Skin epidermis (tissue), 12 donors: ENCODE measurements at regions not wholly inside any gene's neighbourhood (a gene's known extent, or its start where the extent isn't known, plus 50 kb on each side); places are given as distances from the start of the nearest gene placed in this dataset.

Source experiments
- H3K27ac ChIP-seq, 21 experiments: fragments of 200-600 bp; sonication (generic) in 11 of 21; one replicate each; pipeline ENCODE4 v1.5.0; 2020; ENCODE audit warnings: mild to moderate bottlenecking in 3 of 21, inconsistent platforms in 2 of 21, moderate library complexity in 2 of 21
- H3K4me3 ChIP-seq, 7 experiments: fragments of 200-600 bp; sonication (generic) in 2 of 7; one replicate each; pipeline ENCODE4 v1.5.0; 2020; ENCODE audit warnings: inconsistent platforms in 2 of 7, mild to moderate bottlenecking in 2 of 7, moderate library complexity in 1 of 7

DNA sequence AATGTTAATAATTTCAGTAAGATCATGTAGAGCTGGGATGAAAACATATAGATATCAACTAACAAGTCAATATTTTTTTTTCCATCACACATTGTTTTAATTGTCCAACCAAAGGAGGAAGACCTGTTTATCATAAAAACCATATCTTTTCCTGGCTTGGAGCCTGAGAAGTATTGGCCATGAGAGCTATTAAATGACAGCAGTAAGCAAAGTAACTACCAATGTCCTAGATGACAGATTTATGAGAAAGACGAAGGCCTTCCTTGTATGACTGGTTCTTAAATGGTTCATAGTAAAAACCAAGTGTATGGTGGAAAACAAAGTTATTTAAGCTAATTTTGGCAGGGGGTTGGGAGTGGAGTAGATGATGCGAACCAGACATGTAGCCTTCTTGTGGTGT is 1147.1 kb upstream of the TENM4 start:
- Histone ChIP-seq H3K4me3 (no peak overlapping the region), H3K27ac (no peak overlapping the region)

DNA sequence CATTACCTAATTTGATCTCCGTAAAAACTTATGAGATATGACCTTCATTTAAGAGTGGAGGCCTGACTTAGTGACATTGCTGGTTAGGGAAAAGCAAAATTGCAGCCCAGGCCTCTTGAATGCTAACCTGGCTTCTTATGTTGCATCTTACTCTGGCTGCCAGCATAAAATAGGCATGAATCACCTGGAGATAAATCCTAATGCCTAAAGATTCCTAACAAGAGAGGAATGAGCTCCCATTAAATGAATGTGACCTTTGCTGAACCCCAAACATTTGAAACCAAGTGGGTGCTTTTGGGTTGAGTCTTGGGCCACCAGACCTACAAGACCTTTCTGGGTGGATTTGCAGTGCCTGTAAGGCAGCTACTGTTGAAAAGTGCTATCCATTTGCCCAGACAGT is 1145.6 kb upstream of the TENM4 start:
- Histone ChIP-seq H3K4me3 (no peak overlapping the region), H3K27ac (no peak overlapping the region)

DNA sequence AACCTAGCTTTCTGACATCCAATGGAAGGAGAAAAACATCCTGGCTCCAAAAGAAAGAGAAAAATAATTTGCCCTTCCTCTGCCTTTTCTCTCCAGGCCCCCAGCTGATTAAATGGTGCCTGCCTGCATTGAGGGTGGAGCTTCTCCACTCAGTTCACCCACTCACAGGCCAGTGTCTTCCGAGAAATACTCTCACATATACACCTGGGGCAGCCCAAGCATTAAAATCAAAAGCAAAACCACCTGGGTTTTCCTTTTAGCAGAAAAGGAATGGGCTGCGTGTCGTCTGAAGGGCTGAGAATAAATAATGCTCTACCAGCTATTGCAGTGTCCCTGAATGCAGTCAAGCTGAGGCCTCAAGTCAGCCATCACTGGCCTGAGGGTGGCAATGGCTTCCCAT is 1143.8 kb upstream of the TENM4 start:
- no peak overlapping the region for H3K27ac ChIP-seq
- no peak overlapping the region for H3K4me3 ChIP-seq

DNA sequence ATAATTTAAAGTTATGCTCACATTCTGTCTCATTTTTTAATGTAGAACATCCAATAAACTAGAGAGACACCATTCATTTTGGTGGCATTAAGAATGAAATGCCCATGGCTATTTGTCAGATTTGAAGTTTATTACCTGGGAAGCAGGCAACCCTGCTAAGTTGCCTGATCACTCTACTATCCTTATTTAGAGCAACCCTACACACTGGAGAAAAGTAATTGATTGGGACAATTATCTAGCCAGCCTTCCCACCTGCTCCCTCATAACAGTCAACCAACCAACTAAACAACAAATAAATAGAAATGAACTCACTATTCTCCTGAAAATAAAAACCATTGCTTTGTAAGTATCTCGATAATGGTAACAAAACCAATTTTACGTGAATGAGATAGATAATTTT is 1129.0 kb upstream of the TENM4 start:
- H3K4me3 ChIP-seq: no peak overlapping the region
- H3K27ac ChIP-seq: no peak overlapping the region

DNA sequence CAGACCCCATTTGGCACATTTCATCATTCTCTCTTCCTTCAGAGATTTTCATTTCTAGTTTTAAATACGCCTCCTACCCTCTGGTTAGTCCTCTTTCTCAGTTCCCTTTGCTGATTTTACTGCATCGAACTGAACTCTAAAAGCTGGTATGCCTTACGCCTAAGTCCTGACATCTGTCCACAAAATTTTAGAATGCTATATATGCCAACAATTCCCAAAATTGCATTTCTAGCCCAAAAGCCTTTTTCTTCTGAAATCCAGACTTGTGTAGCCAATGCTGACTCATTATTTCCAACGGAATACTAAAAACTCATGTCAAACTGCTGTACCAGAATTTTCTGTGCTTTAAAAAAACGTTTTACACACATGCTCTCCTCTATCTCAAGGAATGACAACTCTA is 1124.4 kb upstream of the TENM4 start:
- H3K4me3 ChIP-seq: no peak overlapping the region

DNA sequence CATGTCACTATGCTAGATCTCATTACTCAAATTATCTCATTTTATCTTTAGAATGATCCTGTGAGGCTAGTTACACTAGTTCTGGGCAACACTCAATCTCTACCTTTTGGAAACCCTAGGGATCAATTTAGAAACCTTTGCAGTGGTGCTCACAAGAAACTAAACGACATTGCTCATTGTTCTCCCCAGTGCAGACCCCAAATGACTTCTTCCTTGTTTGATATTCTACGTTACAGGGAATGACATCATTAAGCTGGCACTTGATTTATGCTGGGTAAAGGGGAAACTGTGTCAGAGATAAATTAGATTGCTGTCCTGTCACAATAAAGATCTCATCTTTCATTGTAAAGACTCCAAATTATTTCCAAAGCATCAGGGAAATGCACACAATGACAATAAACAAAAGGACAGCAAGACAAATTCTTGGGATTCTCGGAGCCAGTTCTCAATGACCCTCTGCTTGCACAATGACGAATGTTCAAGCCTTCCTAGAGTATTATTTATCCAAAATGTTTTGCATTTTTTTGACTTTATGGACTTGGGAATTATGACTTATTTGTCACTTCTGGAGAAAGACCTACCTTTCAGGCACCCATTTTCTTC is 1121.8 kb upstream of the TENM4 start:
- Histone ChIP-seq H3K27ac (no peak overlapping the region), H3K4me3 (no peak overlapping the region)

More for the DNA sequence above, 1124.4 kb upstream of the TENM4 start:
- H3K27ac ChIP-seq: no peak overlapping the region

DNA sequence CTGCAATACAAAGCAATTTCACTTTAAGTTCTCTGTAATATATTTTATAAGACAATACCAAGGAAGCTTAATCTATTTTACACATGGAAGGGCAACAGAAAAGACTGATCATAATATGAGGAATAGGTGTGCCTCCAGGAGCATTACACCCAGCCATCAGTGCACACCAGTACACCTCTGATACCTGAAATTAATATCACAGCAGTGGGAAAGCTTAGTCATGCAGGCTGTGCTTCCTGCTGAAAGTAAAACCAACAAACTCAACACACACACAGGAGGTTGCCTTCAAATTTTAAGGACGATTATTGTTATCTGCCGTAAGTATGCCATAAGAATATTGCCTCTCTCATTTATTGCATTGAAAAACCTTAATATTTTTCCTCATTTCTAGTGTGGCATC is 1119.1 kb upstream of the TENM4 start:
- Histone ChIP-seq H3K4me3 (no peak overlapping the region), H3K27ac (no peak overlapping the region)

DNA sequence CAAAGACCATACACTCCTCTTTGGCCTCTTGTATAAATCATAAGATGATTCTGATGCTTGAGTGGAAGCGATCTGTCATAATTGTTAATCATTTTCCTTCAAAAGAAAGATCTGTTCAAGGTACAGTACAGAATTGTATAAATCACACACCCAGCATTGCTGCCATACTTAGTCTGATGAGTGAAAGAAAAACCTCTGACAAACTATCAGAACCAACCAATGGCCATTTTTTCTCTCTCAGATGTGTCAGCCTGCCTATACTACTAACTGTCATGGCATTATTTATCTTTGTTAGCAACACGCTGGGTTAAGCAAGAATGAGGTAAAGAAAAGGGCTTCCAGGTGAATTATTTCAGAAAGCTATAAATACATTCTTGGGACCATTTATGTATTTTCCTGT is 1112.7 kb upstream of the TENM4 start:
- no peak overlapping the region for H3K4me3 ChIP-seq
- H3K27ac ChIP-seq: no peak overlapping the region

DNA sequence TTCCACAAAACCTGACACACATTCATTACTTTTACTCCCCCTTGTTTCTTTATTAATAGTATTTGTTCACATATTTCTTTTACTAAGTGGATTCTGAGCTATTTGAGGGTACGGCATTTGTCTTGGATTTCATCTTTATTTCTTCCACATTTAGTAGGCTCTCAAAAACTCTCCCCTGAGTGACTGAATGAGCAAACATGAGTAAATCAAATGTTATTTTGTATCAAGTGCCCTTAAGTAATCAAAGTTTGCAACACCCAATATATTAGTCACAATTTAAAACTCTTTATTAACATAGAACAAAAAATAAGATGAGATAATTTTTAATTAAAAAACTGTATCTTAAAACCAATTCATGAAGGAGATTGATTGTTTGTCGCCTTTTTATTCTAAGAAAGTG is 1101.9 kb upstream of the TENM4 start:
- H3K4me3 ChIP-seq: no peak overlapping the region
- no peak overlapping the region for H3K27ac ChIP-seq

DNA sequence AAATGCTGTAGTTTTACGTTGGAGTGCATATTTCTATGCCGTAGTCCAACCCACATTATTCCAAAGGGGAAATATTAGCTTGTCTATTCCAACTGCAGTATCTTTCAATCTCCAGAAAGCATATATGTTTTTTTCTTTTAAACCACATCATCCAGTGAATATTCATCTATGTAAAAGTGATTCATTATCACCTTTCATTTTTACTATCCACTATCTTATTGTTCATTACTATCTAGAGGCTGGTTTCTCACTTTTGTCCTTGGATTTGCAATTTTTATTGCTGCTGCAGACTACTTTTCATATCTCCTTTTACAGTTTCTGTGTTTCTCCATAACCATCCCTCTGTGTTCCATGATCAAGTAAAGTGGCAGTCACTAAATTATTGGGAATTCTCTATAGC is 1097.2 kb upstream of the TENM4 start:
- Histone ChIP-seq H3K4me3 (no peak overlapping the region), H3K27ac (no peak overlapping the region)

DNA sequence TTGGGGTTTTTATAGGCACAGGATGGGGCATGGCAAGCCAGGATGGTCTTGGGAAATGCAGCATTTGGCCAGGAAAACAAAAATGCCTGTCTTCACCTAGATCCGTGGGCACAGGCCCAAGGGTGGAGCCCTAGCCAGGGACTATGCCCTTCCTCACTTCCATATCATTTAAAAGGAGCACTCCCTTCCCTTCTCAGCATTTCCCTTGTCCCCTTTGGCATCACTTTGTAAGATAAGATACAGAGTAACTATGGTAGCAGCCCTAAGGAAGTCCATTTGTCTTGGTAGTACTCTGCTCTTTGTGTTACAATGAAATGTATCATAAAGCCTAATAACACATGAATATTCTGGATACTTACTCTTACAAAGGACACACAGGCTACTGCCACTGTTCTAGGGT is 1092.6 kb upstream of the TENM4 start:
- Histone ChIP-seq H3K27ac (no peak overlapping the region), H3K4me3 (no peak overlapping the region)

DNA sequence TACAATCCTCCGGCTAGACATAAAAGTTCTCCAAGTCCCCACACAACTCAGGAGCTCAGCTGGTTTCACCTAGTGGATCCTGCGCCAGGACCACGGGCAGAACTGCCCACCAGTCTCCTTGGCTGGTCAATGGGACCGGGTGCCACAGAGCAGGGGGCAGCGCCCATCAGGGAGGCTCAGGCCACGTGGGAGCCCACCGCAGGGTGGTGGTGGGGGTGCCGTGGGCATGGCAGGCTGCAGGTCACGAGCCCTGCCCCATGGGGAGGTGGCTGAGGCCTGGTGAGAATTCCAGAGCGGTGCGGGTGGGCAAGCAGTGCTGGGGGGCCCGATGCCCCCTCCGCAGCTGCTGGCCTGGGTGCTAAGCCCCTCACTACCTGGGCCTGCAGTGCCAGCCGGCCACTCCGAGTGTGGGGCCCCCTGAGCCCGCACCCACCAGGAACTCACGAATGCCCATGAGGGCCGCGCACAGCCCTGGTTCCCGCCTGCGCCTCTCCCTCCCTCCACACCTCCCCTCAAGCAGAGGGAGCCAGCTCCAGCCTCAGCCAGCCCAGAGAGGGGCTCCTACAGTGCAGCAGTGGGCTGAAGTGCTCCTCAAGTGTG is 1091.9 kb upstream of the TENM4 start:
- H3K4me3 ChIP-seq: no peak overlapping the region
- no peak overlapping the region for H3K27ac ChIP-seq

DNA sequence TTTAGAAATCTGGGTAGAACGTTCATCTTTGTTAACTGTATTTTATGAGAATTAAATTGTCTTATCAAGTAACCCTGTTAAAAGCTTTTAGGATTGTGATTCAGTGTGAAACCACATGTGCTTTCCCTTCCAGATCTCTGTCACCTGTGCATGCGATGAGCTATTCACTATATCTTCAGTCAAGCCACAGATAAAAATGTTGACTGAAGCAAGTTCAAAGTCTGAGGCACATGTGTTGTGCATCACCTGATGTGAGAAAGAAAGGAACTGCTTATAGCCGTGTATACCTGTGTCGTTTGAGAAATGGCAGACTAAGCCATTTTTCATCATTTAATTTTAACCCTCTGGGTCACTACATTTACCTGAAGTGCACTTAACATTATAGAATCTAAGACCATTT is 1088.9 kb upstream of the TENM4 start:
- Histone ChIP-seq H3K4me3 (no peak overlapping the region), H3K27ac (no peak overlapping the region)

DNA sequence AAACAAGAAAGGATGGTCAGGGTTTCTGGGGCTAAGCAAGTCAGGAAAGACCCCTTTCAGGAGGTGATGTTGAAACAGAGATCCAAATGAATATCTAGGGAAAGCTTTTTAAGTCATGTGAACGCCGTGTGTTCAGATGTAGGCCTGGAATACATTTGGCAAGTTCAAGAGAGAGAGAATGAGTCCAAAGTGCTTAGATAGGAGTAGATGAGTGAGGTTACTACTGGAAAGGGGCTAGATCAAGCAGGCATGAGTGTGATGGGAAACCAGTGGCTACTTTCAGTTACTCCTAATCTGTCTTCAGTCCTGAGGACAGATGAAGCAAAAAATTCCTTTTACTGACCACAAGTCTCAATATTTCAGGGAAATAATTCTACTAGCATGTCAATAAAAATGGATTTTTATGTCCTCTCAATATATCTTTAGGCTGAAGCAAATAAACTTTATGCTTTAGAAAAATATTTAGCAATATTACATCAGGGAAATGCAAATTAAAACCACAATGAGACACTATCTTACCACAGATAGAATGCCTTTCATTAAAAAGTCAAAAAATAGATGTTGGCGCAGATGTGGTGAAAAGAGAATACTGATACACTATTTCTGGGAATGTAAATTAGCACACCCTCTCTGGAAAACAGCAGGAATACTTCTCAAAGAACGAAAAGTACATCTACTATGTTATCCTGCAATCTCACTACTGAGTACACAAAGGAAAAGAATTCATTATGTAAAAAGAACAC is 1085.0 kb upstream of the TENM4 start:
- Histone ChIP-seq H3K4me3 (no peak overlapping the region), H3K27ac (no peak overlapping the region)

DNA sequence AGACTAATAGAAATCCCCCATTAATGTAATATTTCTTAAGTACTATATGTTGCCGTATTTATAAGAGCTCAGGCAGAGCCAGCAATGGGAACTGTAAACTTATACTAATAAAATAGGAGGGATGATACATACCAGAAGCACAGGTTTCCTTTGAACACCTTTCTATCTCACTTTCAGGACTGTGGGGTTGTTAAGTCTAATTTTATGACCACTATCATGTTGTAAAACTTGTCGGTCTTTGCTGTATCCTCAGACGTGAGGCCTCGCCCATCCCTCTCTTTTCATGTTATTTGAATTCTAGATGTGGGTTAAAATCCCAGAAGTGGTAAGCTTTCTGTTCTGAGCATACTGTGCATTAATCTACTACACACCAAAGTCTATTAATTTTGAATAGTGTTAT is 1083.5 kb upstream of the TENM4 start:
- H3K4me3 ChIP-seq: no peak overlapping the region

DNA sequence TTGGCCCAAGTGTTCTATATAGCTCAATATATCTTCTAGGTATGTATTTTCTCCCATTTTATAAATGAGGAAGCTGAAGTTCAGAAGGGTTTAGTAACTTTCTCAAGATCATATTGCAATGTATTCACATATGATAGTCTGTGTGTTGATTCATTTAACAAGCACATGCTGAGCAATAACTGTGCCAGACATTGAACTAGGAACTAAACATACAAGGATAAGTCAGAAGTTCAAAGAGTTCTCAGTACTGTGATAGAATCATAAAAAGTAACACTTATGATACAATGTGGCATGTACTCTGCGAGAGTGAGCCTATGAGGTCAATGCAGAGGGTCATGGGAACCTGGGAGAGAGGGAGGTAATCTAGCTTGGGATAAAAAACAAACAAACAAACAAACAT is 1082.2 kb upstream of the TENM4 start:
- H3K4me3 ChIP-seq: no peak overlapping the region
- H3K27ac ChIP-seq: no peak overlapping the region

More for the DNA sequence above, 1083.5 kb upstream of the TENM4 start:
- no peak overlapping the region for H3K27ac ChIP-seq

DNA sequence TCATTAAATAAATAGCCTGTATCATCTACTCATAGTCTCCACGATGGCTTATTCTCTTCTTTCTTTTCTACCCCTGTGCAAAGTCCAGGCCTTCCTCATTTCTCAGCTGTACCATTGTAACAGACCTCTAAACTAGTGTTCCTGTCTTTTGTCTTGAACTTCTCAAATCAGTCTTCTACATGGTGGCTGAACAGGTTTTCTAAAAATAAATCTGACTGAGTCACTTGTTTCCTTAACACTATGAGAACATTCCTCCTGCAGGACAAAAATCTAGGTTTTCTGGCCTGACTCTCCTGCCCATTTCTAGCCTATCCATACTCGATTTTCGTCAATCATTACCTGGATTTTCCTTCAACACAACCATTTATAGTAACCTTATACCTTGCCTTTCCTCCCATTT is 1080.8 kb upstream of the TENM4 start:
- H3K4me3 ChIP-seq: no peak overlapping the region
- no peak overlapping the region for H3K27ac ChIP-seq

DNA sequence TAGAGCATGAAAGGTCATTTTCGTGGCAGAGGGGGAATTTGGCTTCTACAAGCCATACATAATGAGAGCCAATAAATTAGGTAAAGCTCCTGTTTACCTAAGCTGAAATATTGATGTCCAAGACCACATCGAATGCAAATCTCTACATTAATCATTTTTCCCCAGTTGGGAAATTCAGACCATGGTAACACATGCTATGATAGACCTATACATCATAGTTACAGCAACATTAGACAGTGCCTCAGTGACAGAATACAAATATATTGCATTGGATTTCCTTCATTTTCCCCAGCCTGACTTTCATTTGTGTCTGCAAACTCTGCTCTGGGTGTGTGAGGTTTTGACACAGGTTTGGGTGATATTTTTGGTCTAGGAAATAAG is 1079.7 kb upstream of the TENM4 start:
- Histone ChIP-seq H3K4me3 (no peak overlapping the region), H3K27ac (no peak overlapping the region)

DNA sequence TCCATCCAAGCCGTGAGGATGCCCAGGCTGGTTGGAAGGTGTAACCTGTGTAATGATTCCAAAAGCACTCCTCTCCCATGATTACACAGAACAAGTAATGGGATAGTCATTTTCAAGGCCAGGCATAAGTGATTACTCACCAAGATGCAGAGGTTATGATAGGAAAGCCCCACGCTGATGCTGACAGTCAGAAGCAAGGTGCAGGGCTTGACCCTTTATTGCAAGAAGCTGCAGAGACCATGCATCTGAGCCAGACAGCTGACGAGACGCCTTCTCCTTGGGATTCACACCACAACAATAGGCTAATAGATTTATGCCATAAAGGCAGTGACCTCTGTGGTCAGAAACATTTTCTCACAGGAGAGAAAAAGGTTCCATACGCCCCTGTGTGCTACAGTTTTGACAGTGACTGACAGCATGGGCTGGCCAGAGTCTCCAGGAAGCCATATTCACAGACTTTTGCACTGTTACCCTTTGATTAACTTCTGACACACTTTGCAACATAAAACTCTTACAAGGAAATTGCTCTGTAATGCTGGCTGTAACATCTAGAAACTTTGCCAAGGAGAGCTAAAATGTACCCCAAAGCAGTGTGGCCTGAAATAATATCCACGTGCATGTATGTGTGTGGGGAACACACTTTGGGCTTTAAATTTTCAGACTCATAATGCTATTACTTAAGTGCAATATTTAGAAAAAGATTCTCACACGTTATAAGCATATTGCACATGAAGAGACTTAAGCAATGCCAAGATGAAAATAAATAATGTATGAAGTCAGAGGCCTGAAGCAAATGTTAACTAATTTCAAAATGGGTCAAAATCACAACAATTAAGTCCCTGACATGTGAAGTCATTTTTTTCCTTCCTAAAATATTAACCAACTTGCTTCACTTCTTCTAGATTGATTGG is 1079.0 kb upstream of the TENM4 start:
- H3K27ac ChIP-seq: no peak overlapping the region

DNA sequence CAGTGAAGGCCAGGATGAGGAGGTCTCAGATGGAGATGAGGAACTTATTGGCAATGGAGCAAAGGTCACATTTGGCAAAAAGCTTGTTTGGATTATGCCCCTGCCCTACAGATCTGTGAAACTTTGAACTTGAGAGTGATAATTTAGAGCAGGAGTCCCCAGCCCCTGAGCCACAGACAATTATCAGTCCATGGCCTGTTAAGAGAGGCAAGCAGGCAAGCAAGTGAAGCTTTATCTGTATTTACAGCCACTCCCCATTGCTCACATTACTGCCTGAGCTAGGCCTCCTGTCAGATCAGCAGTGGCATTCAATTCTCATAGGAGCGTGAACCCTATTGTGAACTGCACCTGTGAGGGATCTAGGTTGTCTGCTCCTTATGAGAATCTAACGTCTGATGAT is 1076.9 kb upstream of the TENM4 start:
- Histone ChIP-seq H3K4me3 (no peak overlapping the region), H3K27ac (no peak overlapping the region)

More for the DNA sequence above, 1079.0 kb upstream of the TENM4 start:
- H3K4me3 ChIP-seq: no peak overlapping the region

DNA sequence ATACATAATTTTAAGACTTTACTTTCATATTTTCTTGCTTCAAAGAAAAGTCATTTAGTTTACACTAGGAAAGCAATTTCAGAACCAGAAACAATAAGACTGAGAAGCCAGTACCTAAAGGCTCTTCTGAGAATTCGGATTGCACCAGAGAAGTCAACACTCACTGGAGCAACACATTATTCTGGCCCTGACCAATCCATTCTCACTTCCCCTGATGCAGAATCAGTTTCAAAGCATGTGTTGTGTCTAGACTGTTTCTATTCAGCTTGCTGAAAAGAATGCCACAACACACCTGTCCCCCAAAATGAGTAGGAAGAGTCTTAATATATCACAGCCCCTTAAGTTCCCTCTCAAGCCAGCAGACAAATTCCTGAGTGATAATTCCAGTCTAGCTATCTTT is 1074.3 kb upstream of the TENM4 start:
- Histone ChIP-seq H3K27ac (no peak overlapping the region), H3K4me3 (no peak overlapping the region)
